Kidney epithelial cell (primary cell): ENCODE measurements at regions not wholly inside any gene's neighbourhood (a gene's known extent, or its start where the extent isn't known, plus 50 kb on each side); places are given as distances from the start of the nearest gene placed in this dataset.

Source experiments
- DNase-seq: peaks from one replicate; pipeline ENCODE4 v3.0.0-alpha.2; 2010; ENCODE audit warnings: low read depth
- H3K27me3 ChIP-seq: 2 replicates; pipeline ENCODE4 v1.6.0; 2011; ENCODE audit warnings: low read length; ENCODE audit not compliant: control insufficient read depth, insufficient read depth
- H3K36me3 ChIP-seq: 2 replicates; pipeline ENCODE4 v1.5.1; 2011; ENCODE audit warnings: low read length; ENCODE audit not compliant: control insufficient read depth, insufficient read depth
- H3K4me3 ChIP-seq: 2 replicates; pipeline ENCODE4 v1.5.1; 2011; ENCODE audit warnings: low read depth, mild to moderate bottlenecking, control low read depth, low read length
- CTCF ChIP-seq: IDR thresholded peaks from 2 replicates; pipeline ENCODE4 v1.5.1; 2011; ENCODE audit warnings: mild to moderate bottlenecking, moderate library complexity, low read length, control low read depth, inconsistent platforms; ENCODE audit not compliant: insufficient read depth, poor library complexity, severe bottlenecking

GRCh38 chr9:105148328-105149006 is 96.0 kb upstream of the SLC44A1 start:
- Histone ChIP-seq H3K4me3 (no peak overlapping the region), H3K27me3 (no peaks in the 10 kb centered on the region), H3K36me3 (no peaks in the 10 kb centered on the region)
- no peak for DNase-seq
- TF ChIP-seq CTCF, result no peak

- DNase-seq, result peak; percentile 83
- TF ChIP-seq CTCF, result no peak
- Histone ChIP-seq H3K36me3 (no peaks in the 10 kb centered on the region), H3K4me3 (no peak overlapping the region), H3K27me3 (no peaks in the 10 kb centered on the region)
Measured at GRCh38 chr9:105150991-105151685, 93.3 kb upstream of the SLC44A1 start.

- H3K36me3 ChIP-seq, result no peaks in the 10 kb centered on the region
- no peak overlapping the region for H3K4me3 ChIP-seq
- H3K27me3 ChIP-seq, result no peaks in the 10 kb centered on the region
- no peak for DNase-seq
- TF ChIP-seq CTCF, result no peak
Measured at GRCh38 chr9:105151686-105151995, 92.8 kb upstream of the SLC44A1 start.

- DNase-seq, result no peak
- TF ChIP-seq CTCF, result no peak
- H3K36me3 ChIP-seq, result no peaks in the 10 kb centered on the region
- H3K4me3 ChIP-seq, result no peak overlapping the region
- no peaks in the 10 kb centered on the region for H3K27me3 ChIP-seq
Measured at GRCh38 chr9:105154723-105155191, 89.7 kb upstream of the SLC44A1 start.

DNA sequence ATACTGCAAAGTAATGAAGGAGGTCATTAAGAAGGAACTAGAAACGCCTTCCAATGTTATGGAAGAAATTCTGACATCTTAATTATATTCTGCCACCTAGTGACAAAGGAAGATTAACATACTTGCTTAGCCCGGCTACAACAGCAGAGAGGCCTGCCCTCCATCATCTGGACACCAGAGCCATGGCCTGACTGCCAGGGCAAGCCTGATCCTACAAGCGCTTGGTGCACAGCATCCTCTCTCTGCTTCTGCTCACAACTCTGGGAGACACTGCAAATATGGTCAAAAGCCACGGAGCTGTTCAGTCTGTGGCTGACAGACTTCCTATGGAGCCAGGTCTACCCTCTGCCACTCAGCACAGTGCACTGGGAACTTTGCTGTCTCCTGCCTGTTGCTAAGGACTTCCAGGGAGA is 87.3 kb upstream of the SLC44A1 start:
- Histone ChIP-seq H3K27me3 (no peaks in the 10 kb centered on the region), H3K4me3 (no peak overlapping the region), H3K36me3 (no peaks in the 10 kb centered on the region)
- TF ChIP-seq CTCF, result peak; percentile 35
- DNase-seq, result no peak

GRCh38 chr9:105158020-105158419 is 86.4 kb upstream of the SLC44A1 start:
- no peaks in the 10 kb centered on the region for H3K27me3 ChIP-seq
- DNase-seq, result no peak
- no peaks in the 10 kb centered on the region for H3K36me3 ChIP-seq
- H3K4me3 ChIP-seq, result no peak overlapping the region
- TF ChIP-seq CTCF, result no peak
